Superior temporal gyrus (tissue), 1 donor: ENCODE measurements at regions not wholly inside any gene's neighbourhood (a gene's known extent, or its start where the extent isn't known, plus 50 kb on each side); places are given as distances from the start of the nearest gene placed in this dataset.
"Not testable (repeated sequence)": the region's sequence is repeated elsewhere in the genome, so short reads cannot be mapped to it uniquely, and the experiment has no call there.

Experiments
- DNase-seq: peaks from one replicate; pipeline ENCODE4 v3.0.0-alpha.2; 2016; ENCODE audit errors: extremely low spot score

- DNase-seq: peak; percentile 85
These were observed 180.7 kb upstream of the ANK3 start for GRCh38 chr10:60570272-60570865.

GRCh38 chr10:60569681-60570080 is 180.0 kb upstream of the ANK3 start:
- DNase-seq: no peak

GRCh38 chr10:60566096-60566495 is 176.4 kb upstream of the ANK3 start:
- DNase-seq: no peak

GRCh38 chr10:60565492-60565891 is 175.8 kb upstream of the ANK3 start:
- no peak for DNase-seq

GRCh38 chr10:60564475-60564874 is 174.8 kb upstream of the ANK3 start:
- no peak for DNase-seq

GRCh38 chr10:60560451-60560850 is 170.8 kb upstream of the ANK3 start:
- peak; percentile 16 for DNase-seq

GRCh38 chr10:60555700-60556099 is 166.0 kb upstream of the ANK3 start:
- DNase-seq: no peak

- DNase-seq: no peak
These were observed 160.0 kb upstream of the ANK3 start for GRCh38 chr10:60549686-60550085.

- DNase-seq: no peak
These were observed 153.0 kb upstream of the ANK3 start for GRCh38 chr10:60542657-60543056.

GRCh38 chr10:60541451-60541850 is 151.8 kb upstream of the ANK3 start:
- no peak for DNase-seq

GRCh38 chr10:60537697-60538096 is 148.0 kb upstream of the ANK3 start:
- peak; percentile 28 for DNase-seq

GRCh38 chr10:60536529-60537114 is 146.9 kb upstream of the ANK3 start:
- DNase-seq: peak; percentile 63

GRCh38 chr10:60535427-60535826 is 145.8 kb upstream of the ANK3 start:
- DNase-seq: peak; percentile 33

GRCh38 chr10:60534761-60535389 is 145.2 kb upstream of the ANK3 start:
- peak; percentile 69 for DNase-seq

GRCh38 chr10:60532696-60533468 is 143.2 kb upstream of the ANK3 start:
- DNase-seq: no peak

GRCh38 chr10:60531006-60531405 is 141.3 kb upstream of the ANK3 start:
- no peak for DNase-seq

GRCh38 chr10:60527676-60528075 is 138.0 kb upstream of the ANK3 start:
- DNase-seq: no peak

- peak; percentile 81 for DNase-seq
These were observed 136.3 kb upstream of the ANK3 start for GRCh38 chr10:60525716-60526585.

GRCh38 chr10:60524541-60524940 is 134.9 kb upstream of the ANK3 start:
- no peak for DNase-seq

- not testable (repeated sequence) for DNase-seq
These were observed 133.7 kb upstream of the ANK3 start for GRCh38 chr10:60523371-60523770.

GRCh38 chr10:60522617-60523016 is 132.9 kb upstream of the ANK3 start:
- no peak for DNase-seq

GRCh38 chr10:60521974-60522405 is 132.3 kb upstream of the ANK3 start:
- peak; percentile 47 for DNase-seq
